Erythroblast (primary cell): ENCODE measurements at regions not wholly inside any gene's neighbourhood (a gene's known extent, or its start where the extent isn't known, plus 50 kb on each side); places are given as distances from the start of the nearest gene placed in this dataset.

ENCODE experiments used
- GATA1 ChIP-seq: IDR thresholded peaks from 2 replicates; pipeline ENCODE4 v1.6.1; 2011; ENCODE audit warnings: low read depth, mild to moderate bottlenecking, control low read depth, low read length, moderate library complexity
- POLR2A ChIP-seq: IDR thresholded peaks from 2 replicates; pipeline ENCODE4 v1.6.1; 2011; ENCODE audit warnings: mild to moderate bottlenecking, low read length

DNA sequence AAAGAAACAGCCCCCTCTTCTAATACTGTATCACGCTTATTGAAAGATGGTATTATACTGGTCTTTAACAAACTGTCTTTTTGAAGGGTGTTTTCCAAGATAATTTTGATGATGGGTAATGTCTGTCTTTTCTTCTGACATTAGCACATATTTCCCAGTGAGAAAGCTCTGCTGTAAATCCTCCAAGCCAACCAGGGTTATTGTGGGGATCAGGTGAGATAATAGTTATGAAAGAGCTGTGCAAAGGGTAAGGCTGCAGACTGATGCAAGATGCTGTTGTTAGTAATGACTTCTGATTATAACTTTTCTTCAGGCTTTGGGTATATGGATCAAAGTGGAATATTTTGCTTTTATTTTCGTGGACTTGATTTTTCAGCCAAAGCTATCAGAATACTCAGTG is 581.7 kb downstream of the REEP3 start:
- TF ChIP-seq POLR2A (no peak), GATA1 (no peak)
